Effector memory CD8-positive, alpha-beta T cell (primary cell): ENCODE measurements at regions not wholly inside any gene's neighbourhood (a gene's known extent, or its start where the extent isn't known, plus 50 kb on each side); places are given as distances from the start of the nearest gene placed in this dataset.

Experiments used
- ATAC-seq: fragments of 150-1000 bp; cut with Tn5 transposase; replicated peaks from 2 replicates; pipeline ENCODE4 v1.10.0; 2021; ENCODE audit warnings: mild to moderate bottlenecking, moderate library complexity
- DNase-seq, 3 experiments: peaks; one replicate each; pipeline ENCODE4 v3.0.0; 2021
- H3K27ac Mint-ChIP-seq, 2 donors: one replicate each; pipeline ENCODE4 v1.8.0; 2022; ENCODE audit warnings: mild to moderate bottlenecking in 2 of 2, mixed read lengths in 2 of 2, moderate library complexity in 2 of 2
- H3K27me3 Mint-ChIP-seq, 2 donors: one replicate each; pipeline ENCODE4 v1.8.0; 2022; ENCODE audit warnings: mixed read lengths in 2 of 2
- H3K36me3 Mint-ChIP-seq: one replicate; pipeline ENCODE4 v1.8.0; 2022; ENCODE audit warnings: mild to moderate bottlenecking, moderate library complexity, mixed read lengths; ENCODE audit not compliant: insufficient read depth
- H3K4me1 Mint-ChIP-seq, 2 donors: one replicate each; pipeline ENCODE4 v1.8.0; 2022; ENCODE audit warnings: low read depth in 2 of 2, mixed read lengths in 2 of 2
- H3K4me3 Mint-ChIP-seq, 2 donors: one replicate each; pipeline ENCODE4 v1.8.0; 2022; ENCODE audit warnings: mild to moderate bottlenecking in 2 of 2, mixed read lengths in 2 of 2, moderate library complexity in 2 of 2
- H3K9me3 Mint-ChIP-seq, 2 donors: one replicate each; pipeline ENCODE4 v1.8.0; 2022; ENCODE audit warnings: mixed read lengths in 2 of 2

DNA sequence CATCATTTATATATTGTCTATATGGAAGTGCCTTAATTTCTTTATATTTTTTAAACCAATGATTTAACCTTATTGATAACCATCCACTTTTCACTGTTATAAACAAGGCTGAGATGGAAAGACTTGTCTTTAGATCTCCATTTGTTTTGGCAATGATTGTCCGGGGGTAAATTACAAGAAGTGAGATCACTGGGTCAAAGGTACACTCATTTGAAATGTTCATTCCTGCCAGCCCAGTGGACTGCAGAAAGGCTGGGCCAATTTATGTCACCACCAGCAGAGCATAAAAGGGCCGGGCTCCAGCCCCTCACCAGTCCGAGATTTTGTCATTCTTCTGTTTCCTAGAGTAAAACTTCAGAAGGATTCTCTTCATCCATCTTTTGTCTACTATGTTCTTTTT, 93.6 kb upstream of the NEO1 start:
- Mint-ChIP-seq H3K36me3 (peaks cover 5% of the 10 kb centered on the region), H3K27me3 (no peaks in the 10 kb centered on the region), H3K27ac (no peak overlapping the region), H3K4me1 (peaks cover 16 to 23% of the 10 kb centered on the region in 2 donors), H3K4me3 (no peak overlapping the region), H3K9me3 (peaks cover 0 to under 1% of the 10 kb centered on the region in 2 donors)
- DNase-seq: no peak
- no peak for ATAC-seq

DNA sequence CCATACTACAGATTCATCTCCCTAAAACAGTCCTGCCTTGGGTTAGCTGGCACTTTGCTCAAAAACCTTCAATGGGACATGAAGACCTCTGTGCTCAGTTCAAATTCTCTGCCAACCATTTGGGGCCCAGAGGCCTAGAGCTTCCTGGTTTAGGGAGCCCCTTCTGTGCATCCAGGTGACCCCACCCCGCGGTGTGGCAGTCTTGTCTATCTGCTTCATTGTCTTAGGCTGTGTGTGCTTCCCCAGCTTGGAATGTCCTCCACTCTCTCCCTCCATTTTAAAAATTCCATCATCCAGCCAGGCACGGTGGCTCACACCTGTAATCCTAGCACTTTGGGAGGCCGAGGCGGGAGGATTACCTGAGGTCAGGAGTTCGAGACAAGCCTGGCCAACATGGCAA, 99.0 kb upstream of the NEO1 start:
- Mint-ChIP-seq H3K27ac (no peak overlapping the region), H3K4me1 (no peaks in the 10 kb centered on the region), H3K27me3 (no peaks in the 10 kb centered on the region), H3K36me3 (no peaks in the 10 kb centered on the region), H3K9me3 (no peaks in the 10 kb centered on the region), H3K4me3 (no peak overlapping the region)
- ATAC-seq: no peak
- no peak for DNase-seq

DNA sequence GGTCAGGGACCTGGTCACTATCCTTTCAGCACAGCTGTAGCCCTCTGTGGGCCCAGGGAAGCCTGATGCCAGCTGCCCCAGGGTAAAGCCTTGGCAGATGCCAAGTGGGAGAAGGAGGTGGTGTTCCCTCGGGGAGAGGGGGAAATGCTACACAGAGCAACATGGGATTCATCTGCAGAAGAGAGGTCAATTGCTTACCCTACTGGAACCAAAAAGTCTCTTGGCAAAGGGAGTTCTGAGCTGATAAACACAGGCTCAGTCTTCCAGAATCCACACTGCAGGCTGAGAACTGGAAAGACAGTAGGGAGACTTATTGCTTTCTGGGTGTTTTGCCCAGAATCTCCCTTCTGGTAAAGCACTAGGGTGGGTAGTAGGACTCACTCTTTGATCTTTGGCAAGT, 100.1 kb upstream of the NEO1 start:
- no peak for DNase-seq
- Mint-ChIP-seq H3K4me1 (no peaks in the 10 kb centered on the region), H3K27ac (no peak overlapping the region), H3K36me3 (no peaks in the 10 kb centered on the region), H3K27me3 (no peaks in the 10 kb centered on the region), H3K4me3 (no peak overlapping the region), H3K9me3 (no peaks in the 10 kb centered on the region)
- no peak for ATAC-seq

DNA sequence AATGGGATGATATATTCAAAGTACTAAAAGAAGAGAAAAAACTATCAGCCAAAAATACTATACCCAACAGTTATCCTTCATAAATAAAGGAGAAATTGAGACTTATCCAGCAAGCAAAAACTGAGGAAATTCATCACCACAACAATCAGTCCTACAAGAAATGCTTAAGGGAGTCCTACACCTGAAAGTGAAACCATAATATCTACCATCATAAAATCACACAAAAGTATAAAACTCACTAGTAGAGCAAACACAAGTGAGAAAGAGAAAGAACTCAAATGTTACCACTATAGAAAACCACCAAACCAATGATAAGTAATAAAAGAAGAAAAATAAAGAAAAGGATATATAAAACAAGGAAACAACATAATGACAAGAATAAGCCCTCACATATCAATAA, 103.6 kb upstream of the NEO1 start:
- Mint-ChIP-seq H3K4me1 (no peaks in the 10 kb centered on the region), H3K27me3 (peaks cover 5 to 11% of the 10 kb centered on the region in 2 donors), H3K36me3 (no peaks in the 10 kb centered on the region), H3K27ac (no peak overlapping the region), H3K4me3 (no peak overlapping the region), H3K9me3 (peaks cover 0 to 6% of the 10 kb centered on the region in 2 donors)
- DNase-seq (no peak), ATAC-seq (no peak)

DNA sequence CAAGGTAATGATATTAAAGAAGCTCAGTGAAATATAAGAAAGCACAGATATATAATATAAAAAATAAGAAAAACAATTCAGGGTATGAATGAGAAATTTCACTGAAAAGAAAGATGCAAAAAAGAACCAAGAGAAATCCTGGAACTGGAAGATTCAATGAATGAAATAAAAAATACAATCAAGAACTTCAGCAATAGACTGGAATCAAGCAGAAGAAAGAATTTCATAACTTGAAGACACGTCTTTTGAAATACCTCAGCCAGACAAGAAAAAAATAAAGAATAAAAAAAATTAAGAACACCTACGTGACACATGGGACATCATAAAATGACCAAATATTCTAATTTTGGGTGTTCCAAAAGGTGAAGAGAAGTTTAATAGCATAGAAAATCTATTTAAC, 104.6 kb upstream of the NEO1 start:
- H3K36me3 Mint-ChIP-seq: no peaks in the 10 kb centered on the region
- DNase-seq: no peak
- no peak overlapping the region for H3K27ac Mint-ChIP-seq
- H3K4me3 Mint-ChIP-seq: no peak overlapping the region
- no peak for ATAC-seq
- H3K27me3 Mint-ChIP-seq: peaks cover 14 to 20% of the 10 kb centered on the region in 2 donors
- H3K9me3 Mint-ChIP-seq: peaks cover 0 to 6% of the 10 kb centered on the region in 2 donors
- H3K4me1 Mint-ChIP-seq: no peaks in the 10 kb centered on the region

DNA sequence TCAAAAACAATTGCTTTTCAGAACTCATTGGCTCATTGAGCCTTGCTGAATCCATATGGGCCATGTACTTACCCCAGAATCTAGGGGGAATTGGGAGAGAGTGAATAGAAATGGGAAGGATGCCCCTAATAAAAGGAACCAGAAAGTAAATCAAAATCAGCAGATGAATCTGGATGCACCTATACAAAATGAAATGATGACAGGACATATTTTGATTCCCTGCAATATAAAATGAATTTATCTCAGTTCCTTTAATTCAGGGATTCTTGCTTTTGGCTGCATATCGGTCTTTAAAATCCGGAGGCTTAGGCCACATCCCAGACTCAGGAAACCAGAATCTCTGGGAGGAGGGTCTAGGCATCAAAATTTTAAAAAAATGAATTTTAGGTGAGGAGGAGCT, 107.7 kb upstream of the NEO1 start:
- Mint-ChIP-seq H3K36me3 (no peaks in the 10 kb centered on the region), H3K4me1 (no peaks in the 10 kb centered on the region), H3K27me3 (peaks cover 22 to 23% of the 10 kb centered on the region in 2 donors), H3K27ac (peak overlapping the region in 1 of 2 donors; percentile 44), H3K9me3 (peaks cover 0 to 6% of the 10 kb centered on the region in 2 donors), H3K4me3 (no peak overlapping the region)
- ATAC-seq (no peak), DNase-seq (no peak)

DNA sequence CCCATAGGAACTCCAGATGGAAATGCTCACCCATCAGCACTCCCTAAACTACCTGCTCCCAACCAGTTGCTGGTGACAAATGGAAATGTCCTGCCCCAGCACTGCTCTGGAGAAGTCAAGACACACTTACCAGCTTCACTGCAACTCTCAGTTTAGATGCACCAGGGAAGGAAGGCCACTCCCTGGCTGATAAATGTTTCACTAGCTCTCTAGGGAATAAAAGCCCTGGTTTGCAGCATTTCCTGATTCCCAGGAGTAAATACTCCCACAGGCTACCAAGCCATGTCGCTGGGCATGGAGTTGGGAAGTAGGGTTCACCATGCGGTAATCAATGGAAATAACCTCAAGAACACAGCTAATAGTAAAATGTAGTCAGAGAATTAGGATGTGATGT, 112.0 kb upstream of the NEO1 start:
- no peak for ATAC-seq
- Mint-ChIP-seq H3K36me3 (no peaks in the 10 kb centered on the region), H3K27ac (no peak overlapping the region), H3K27me3 (peaks cover 36 to 40% of the 10 kb centered on the region in 2 donors), H3K9me3 (no peaks in the 10 kb centered on the region), H3K4me3 (no peak overlapping the region), H3K4me1 (no peaks in the 10 kb centered on the region)
- no peak for DNase-seq

DNA sequence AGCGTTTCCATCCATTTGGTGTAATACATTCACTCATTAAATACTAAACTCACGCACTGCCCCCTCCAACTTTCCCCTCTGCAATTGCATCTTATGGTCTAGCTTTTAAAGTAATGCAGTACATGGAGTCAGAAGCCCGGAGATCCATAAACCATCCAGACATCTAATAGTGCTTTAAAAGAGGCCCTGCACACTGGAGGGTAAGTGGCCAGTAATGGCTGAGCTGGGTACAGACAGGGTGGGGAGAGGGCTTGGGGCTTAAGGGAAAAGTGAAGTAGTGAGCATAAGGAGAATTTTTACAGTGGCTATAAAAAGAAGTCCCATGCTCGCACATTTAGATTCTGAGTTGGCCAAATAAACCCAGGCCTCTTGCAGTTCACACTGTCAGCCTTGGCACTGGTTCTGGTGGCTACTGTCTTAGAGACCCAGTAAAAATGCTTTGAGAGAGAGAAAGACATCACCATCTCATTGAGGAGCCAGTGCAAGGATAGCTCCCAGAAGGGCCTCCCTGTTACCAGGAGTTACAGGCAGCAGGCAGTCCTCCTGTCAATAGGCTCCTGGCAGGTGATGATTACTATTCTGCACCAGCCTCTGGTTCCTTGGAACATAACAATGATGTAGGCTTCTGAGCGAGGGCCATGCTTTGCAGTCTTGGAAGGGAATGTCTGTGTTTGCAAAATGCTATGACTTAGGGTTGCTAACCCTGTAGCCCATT, 112.6 kb upstream of the NEO1 start:
- Mint-ChIP-seq H3K9me3 (no peaks in the 10 kb centered on the region), H3K27me3 (peaks cover 37 to 40% of the 10 kb centered on the region in 2 donors), H3K4me3 (no peak overlapping the region), H3K36me3 (no peaks in the 10 kb centered on the region), H3K4me1 (no peaks in the 10 kb centered on the region), H3K27ac (no peak overlapping the region)
- ATAC-seq: no peak
- DNase-seq: no peak

DNA sequence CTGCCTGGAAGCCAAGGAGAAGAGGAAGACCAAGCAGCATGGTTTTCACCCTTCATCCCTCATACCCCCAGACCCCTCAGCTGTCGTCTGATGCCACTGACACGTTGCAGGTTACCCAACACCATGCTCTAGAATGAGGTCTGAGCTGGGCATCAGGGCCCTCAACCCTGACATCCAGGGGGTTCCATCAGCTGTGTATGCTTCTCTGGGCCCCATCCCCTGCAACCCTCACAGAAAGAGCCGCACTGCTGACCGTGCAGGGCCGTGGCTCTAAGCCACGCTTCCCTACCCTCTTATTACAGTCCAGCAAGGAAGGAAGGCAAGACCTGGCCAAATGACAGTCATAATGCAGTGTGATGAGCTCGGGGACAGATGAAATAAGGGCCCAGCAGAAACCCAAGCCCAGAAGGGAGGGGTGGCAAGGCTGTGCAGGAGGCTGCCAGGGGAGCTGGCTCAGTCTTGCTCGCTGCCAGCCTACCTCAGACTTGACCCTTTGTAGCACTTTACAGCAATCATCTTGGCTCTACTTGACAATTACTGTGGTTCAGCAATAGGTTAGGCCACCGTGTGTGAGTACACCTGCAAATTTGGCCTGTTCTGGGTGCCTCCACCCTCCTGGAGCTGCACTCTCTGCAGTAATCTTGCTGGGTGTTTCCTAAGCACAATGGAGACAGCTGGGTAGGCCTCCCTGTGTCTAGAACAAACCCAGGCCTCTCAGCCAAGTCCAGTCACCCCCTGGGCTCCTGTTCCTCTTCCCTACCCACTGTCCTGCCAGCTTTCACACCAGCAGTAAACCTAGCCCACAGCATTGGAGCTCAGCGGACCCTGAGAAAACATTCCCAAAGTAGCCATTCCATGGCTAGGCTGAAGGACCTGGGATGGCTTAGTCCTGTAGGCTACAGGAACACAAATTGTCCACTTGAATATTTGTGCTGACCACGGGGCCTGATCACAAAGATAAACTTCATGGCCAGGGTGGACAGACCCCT, 115.3 kb upstream of the NEO1 start:
- Mint-ChIP-seq H3K27me3 (peaks cover 32 to 40% of the 10 kb centered on the region in 2 donors), H3K27ac (no peak overlapping the region), H3K4me3 (no peak overlapping the region), H3K9me3 (no peaks in the 10 kb centered on the region), H3K4me1 (no peaks in the 10 kb centered on the region), H3K36me3 (no peaks in the 10 kb centered on the region)
- DNase-seq (no peak), ATAC-seq (no peak)

DNA sequence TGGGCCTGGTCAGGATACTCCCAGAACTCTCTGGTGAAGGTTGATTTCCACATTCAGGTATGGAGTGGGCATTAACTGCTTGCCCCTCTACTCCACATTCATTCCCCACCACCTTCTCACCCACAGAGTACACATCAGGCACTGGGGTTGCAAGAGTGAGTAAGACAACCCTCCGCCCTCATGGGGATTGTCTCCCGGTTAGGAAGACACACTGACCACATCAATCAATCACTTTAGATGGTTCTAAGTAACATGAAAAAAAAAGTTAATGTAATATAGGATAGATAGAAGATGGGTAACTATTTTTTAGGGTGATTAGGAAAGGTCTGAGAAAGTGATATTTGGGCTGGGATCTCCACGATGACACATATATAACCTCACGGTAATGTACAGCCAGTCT, 116.0 kb upstream of the NEO1 start:
- H3K4me3 Mint-ChIP-seq: no peak overlapping the region
- peaks cover 39 to 40% of the 10 kb centered on the region in 2 donors for H3K27me3 Mint-ChIP-seq
- H3K27ac Mint-ChIP-seq: no peak overlapping the region
- ATAC-seq: no peak
- H3K36me3 Mint-ChIP-seq: no peaks in the 10 kb centered on the region
- DNase-seq: no peak
- no peaks in the 10 kb centered on the region for H3K4me1 Mint-ChIP-seq
- H3K9me3 Mint-ChIP-seq: no peaks in the 10 kb centered on the region

DNA sequence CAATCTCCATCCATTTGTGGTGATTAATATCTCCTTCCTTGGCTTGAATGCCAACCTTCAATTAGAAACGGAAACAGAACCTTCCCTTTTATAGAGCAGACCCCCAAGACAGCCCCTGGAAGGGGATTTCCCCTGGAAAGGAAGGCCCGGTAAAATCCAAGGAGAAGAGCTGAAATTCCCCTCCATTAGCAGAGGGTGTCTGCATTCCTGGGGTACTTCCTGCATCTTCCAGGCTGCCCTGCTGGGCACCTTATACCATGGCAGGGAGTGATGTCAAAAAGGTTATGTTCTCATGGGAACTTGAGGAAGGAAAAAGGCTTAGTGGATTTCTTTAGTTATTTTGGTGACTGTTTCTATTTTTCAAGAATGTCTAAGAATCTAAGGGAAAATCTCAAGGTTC, 116.7 kb upstream of the NEO1 start:
- Mint-ChIP-seq H3K27ac (peak overlapping the region in 1 of 2 donors; percentile 25), H3K4me3 (no peak overlapping the region), H3K27me3 (peaks cover 34 to 42% of the 10 kb centered on the region in 2 donors), H3K36me3 (no peaks in the 10 kb centered on the region), H3K4me1 (no peaks in the 10 kb centered on the region), H3K9me3 (no peaks in the 10 kb centered on the region)
- DNase-seq (no peak), ATAC-seq (no peak)

DNA sequence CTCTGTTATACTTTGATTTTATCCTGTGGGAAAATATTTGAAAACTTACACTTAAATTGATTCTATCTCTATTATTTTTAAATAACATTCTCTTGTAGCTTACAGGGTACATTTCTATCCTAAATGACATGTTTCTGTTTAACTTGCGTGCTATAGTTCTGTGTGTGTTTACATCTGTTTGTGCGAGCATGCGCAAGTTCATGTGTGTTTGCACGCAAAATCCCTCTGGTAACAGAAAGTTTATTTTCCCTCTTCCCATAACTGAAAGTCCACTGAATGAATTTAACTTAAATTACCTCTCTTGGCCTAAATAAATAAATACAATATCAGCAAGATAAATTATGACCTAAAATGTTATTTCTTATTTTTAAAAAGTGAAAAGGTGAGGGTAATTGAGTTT, 117.3 kb upstream of the NEO1 start:
- no peak for DNase-seq
- ATAC-seq: no peak
- H3K27me3 Mint-ChIP-seq: peaks cover 34 to 48% of the 10 kb centered on the region in 2 donors
- H3K36me3 Mint-ChIP-seq: no peaks in the 10 kb centered on the region
- H3K27ac Mint-ChIP-seq: no peak overlapping the region
- no peaks in the 10 kb centered on the region for H3K9me3 Mint-ChIP-seq
- H3K4me1 Mint-ChIP-seq: no peaks in the 10 kb centered on the region
- H3K4me3 Mint-ChIP-seq: no peak overlapping the region

DNA sequence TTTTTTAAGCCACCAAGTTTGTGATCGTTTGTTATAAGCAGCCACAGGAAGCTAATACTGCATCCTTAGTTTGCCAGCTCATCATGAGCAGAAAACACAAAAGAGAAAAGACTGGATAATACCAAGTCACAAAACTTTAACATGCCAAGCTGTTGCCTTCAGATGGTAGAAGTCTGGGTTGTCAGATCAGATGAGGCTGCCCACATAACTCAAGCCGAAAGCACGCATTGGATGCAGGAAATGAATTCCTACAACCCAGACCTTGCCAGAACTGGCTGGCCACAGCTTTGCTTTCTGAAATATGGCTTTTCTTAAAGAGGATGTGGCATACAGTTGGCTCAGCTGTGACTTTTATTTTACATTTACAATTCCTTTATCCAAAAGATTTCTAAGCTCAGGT, 118.3 kb upstream of the NEO1 start:
- Mint-ChIP-seq H3K36me3 (no peaks in the 10 kb centered on the region), H3K4me3 (no peak overlapping the region), H3K4me1 (no peaks in the 10 kb centered on the region), H3K27me3 (peaks cover 34 to 50% of the 10 kb centered on the region in 2 donors), H3K9me3 (no peaks in the 10 kb centered on the region), H3K27ac (no peak overlapping the region)
- DNase-seq (no peak), ATAC-seq (no peak)

DNA sequence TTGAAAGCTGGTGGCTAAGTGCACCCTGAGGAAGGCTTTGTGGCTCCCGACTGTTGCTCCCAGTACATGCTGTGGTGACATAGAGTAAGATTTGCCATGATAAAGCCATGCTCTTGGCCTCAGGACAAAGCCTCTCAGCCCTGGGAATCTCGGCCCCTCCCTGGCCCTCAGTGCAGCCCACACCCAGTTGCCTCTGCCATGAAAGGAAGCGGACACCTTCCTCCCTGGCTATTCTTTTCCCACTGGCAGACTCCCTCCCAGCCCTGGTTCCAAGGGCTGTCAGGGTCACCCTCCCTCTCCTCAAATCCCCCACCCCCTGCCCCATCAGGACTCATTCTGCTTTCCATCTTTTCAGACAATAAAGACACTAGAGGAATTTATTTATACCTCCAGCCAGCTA, 119.8 kb upstream of the NEO1 start:
- ATAC-seq (no peak), DNase-seq (no peak)
- no peak overlapping the region for H3K27ac Mint-ChIP-seq
- H3K27me3 Mint-ChIP-seq: peaks cover 34 to 50% of the 10 kb centered on the region in 2 donors
- H3K4me3 Mint-ChIP-seq: no peak overlapping the region
- no peaks in the 10 kb centered on the region for H3K9me3 Mint-ChIP-seq
- no peaks in the 10 kb centered on the region for H3K36me3 Mint-ChIP-seq
- H3K4me1 Mint-ChIP-seq: no peaks in the 10 kb centered on the region
